GM18508 (cell line): ENCODE measurements at regions not wholly inside any gene's neighbourhood (a gene's known extent, or its start where the extent isn't known, plus 50 kb on each side); places are given as distances from the start of the nearest gene placed in this dataset.

Experiments
- ATAC-seq: cut with Tn5 transposase; IDR thresholded peaks from one replicate; pipeline ENCODE4 v1.9.1; 2021; ENCODE audit warnings: moderate number of reproducible peaks; ENCODE audit not compliant: insufficient read depth, unreplicated experiment

- ATAC-seq: no peak
Measured at GRCh38 chr2:35409762-35410161, 945.8 kb upstream of the CRIM1 start.

GRCh38 chr2:35408320-35408719, 947.3 kb upstream of the CRIM1 start:
- ATAC-seq: no peak

- ATAC-seq: no peak
Measured at GRCh38 chr2:35391736-35392442, 963.7 kb upstream of the CRIM1 start.

GRCh38 chr2:35378791-35379190, 976.8 kb upstream of the CRIM1 start:
- no peak for ATAC-seq

GRCh38 chr2:35374845-35375244, 980.7 kb upstream of the CRIM1 start:
- no peak for ATAC-seq

GRCh38 chr2:35365859-35366258, 989.7 kb upstream of the CRIM1 start:
- ATAC-seq: no peak

- no peak for ATAC-seq
Measured at GRCh38 chr2:35356332-35356731, 999.2 kb upstream of the CRIM1 start.

GRCh38 chr2:35355056-35355455, 1000.5 kb upstream of the CRIM1 start:
- ATAC-seq: no peak

- no peak for ATAC-seq
Measured at GRCh38 chr2:35347561-35347960, 1008.0 kb upstream of the CRIM1 start.

- no peak for ATAC-seq
Measured at GRCh38 chr2:35343135-35343534, 1012.4 kb upstream of the CRIM1 start.

GRCh38 chr2:35339211-35339610, 1016.4 kb upstream of the CRIM1 start:
- no peak for ATAC-seq

- ATAC-seq: no peak
Measured at GRCh38 chr2:35337922-35338321, 1017.7 kb upstream of the CRIM1 start.

GRCh38 chr2:35314049-35314448, 1041.5 kb upstream of the CRIM1 start:
- ATAC-seq: no peak

GRCh38 chr2:35301369-35301768, 1054.2 kb upstream of the CRIM1 start:
- no peak for ATAC-seq

- no peak for ATAC-seq
Measured at GRCh38 chr2:35298493-35298892, 1057.1 kb upstream of the CRIM1 start.

- ATAC-seq: no peak
Measured at GRCh38 chr2:35297403-35297802, 1058.2 kb upstream of the CRIM1 start.

GRCh38 chr2:35294636-35295263, 1060.8 kb upstream of the CRIM1 start:
- no peak for ATAC-seq

GRCh38 chr2:35293261-35293660, 1062.3 kb upstream of the CRIM1 start:
- ATAC-seq: no peak

- ATAC-seq: no peak
Measured at GRCh38 chr2:35292199-35292598, 1063.4 kb upstream of the CRIM1 start.

- ATAC-seq: no peak
Measured at GRCh38 chr2:35281702-35282101, 1073.9 kb upstream of the CRIM1 start.

- no peak for ATAC-seq
Measured at GRCh38 chr2:35255826-35256225, 1099.8 kb upstream of the CRIM1 start.

- no peak for ATAC-seq
Measured at GRCh38 chr2:35251156-35251555, 1104.4 kb upstream of the CRIM1 start.
